SW 1271 (cell line): ENCODE measurements at regions not wholly inside any gene's neighbourhood (a gene's known extent, or its start where the extent isn't known, plus 50 kb on each side); places are given as distances from the start of the nearest gene placed in this dataset.

ENCODE experiments used
- DNase-seq, 2 experiments: peaks; one replicate each; lab custom pipeline; 2025; lab: John Stamatoyannopoulos, UW

GRCh38 chr7:156223935-156224832, 411.9 kb upstream of the SHH start:
- DNase-seq = no peak

- DNase-seq = no peak
Measured at GRCh38 chr7:156222611-156223010, 410.3 kb upstream of the SHH start.

- no peak for DNase-seq
Measured at GRCh38 chr7:156222151-156222550, 409.9 kb upstream of the SHH start.

GRCh38 chr7:156220701-156221100, 408.4 kb upstream of the SHH start:
- no peak for DNase-seq

- no peak for DNase-seq
Measured at GRCh38 chr7:156220078-156220605, 407.9 kb upstream of the SHH start.

- DNase-seq = no peak
Measured at GRCh38 chr7:156219307-156220077, 407.2 kb upstream of the SHH start.

GRCh38 chr7:156218544-156219306, 406.5 kb upstream of the SHH start:
- no peak for DNase-seq

- no peak for DNase-seq
Measured at GRCh38 chr7:156217803-156218202, 405.5 kb upstream of the SHH start.

- no peak for DNase-seq
Measured at GRCh38 chr7:156209087-156209486, 396.8 kb upstream of the SHH start.

- no peak for DNase-seq
Measured at GRCh38 chr7:156207306-156207705, 395.0 kb upstream of the SHH start.

- DNase-seq = no peak
Measured at GRCh38 chr7:156206174-156206573, 393.9 kb upstream of the SHH start.

GRCh38 chr7:156204820-156205219, 392.6 kb upstream of the SHH start:
- DNase-seq = no peak

- no peak for DNase-seq
Measured at GRCh38 chr7:156203923-156204322, 391.7 kb upstream of the SHH start.

GRCh38 chr7:156198277-156198676, 386.0 kb upstream of the SHH start:
- no peak for DNase-seq

GRCh38 chr7:156196649-156197048, 384.4 kb upstream of the SHH start:
- DNase-seq = no peak

GRCh38 chr7:156195276-156195675, 383.0 kb upstream of the SHH start:
- DNase-seq = no peak

- DNase-seq = no peak
Measured at GRCh38 chr7:156194813-156195212, 382.6 kb upstream of the SHH start.

GRCh38 chr7:156192921-156193320, 380.7 kb upstream of the SHH start:
- DNase-seq = no peak

GRCh38 chr7:156191090-156191489, 378.8 kb upstream of the SHH start:
- no peak for DNase-seq

GRCh38 chr7:156185076-156185475, 372.8 kb upstream of the SHH start:
- no peak for DNase-seq

- no peak for DNase-seq
Measured at GRCh38 chr7:156184164-156184563, 371.9 kb upstream of the SHH start.
